HepG2 (cell line): ENCODE measurements at regions not wholly inside any gene's neighbourhood (a gene's known extent, or its start where the extent isn't known, plus 50 kb on each side); places are given as distances from the start of the nearest gene placed in this dataset.

Experiments
- ATAC-seq: fragments of 200-7000 bp; cut with Tn5 transposase; 3 replicates; pipeline ENCODE4 v1.9.1; 2020; ENCODE audit warnings: mild to moderate bottlenecking, moderate library complexity
- BruUV-seq: library from RNA; stranded (reverse); fragments of 400-500 nt; replicated peaks from 2 replicates; lab custom pipeline; 2021; lab: Mats Ljungman, UMichigan
- CTCF ChIA-PET: fragments of 300-600 bp; formaldehyde crosslinking; extraction: SDS; loops from one replicate; lab custom pipeline; 2021; ENCODE audit warnings: low total read pairs, inconsistent platforms, low intra/inter-chr PET ratio; lab: Yijun Ruan, JAX
- POLR2A ChIA-PET: fragments of 350-600 bp; sonication (Branson Sonifier 250); formaldehyde crosslinking; loops from one replicate; lab custom pipeline; 2020; ENCODE audit warnings: antibody characterized with exemption, inconsistent platforms; lab: Yijun Ruan, JAX
- DNase-seq: peaks from one replicate; pipeline ENCODE4 v3.0.0-alpha.2; 2015; ENCODE audit warnings: low spot score
- FAIRE-seq: peaks from 3 replicates; lab custom pipeline; 2011; peaks lifted over from hg19 to GRCh38; lab: Jason Lieb, UNC
- H2AFZ ChIP-seq: one replicate; pipeline ENCODE4 v1.6.1; 2011; ENCODE audit warnings: low read length, inconsistent platforms
- H3K27ac ChIP-seq: fragments of 300-600 bp; 3 replicates; pipeline ENCODE4 v1.8.0; 2011; ENCODE audit warnings: mixed run types, mild to moderate bottlenecking, mixed read lengths, low read length, inconsistent platforms; ENCODE audit not compliant: insufficient read depth; ENCODE audit errors: extremely low read length
- H3K27me3 ChIP-seq, 2 experiments: fragments of 200-600 bp in 1 of 2; 2 replicates in 1 of 2; 3 replicates in 1 of 2; pipeline versions ENCODE4 v1.6.0 to v1.8.0; 2011; ENCODE audit warnings: low read length in 2 of 2, mild to moderate bottlenecking in 2 of 2, moderate library complexity in 2 of 2, inconsistent platforms in 1 of 2; ENCODE audit not compliant: insufficient read depth in 2 of 2, control insufficient read depth in 1 of 2
- H3K36me3 ChIP-seq, 2 experiments: fragments of 200-600 bp in 1 of 2; replicated peaks in 1 of 2; 2 replicates in 1 of 2; 3 replicates in 1 of 2; pipeline versions ENCODE4 v1.5.1 to v1.8.0; 2011; ENCODE audit warnings: low read length in 2 of 2, inconsistent platforms in 1 of 2; ENCODE audit not compliant: insufficient read depth in 2 of 2, control insufficient read depth in 1 of 2
- H3K4me1 ChIP-seq: 2 replicates; pipeline ENCODE4 v1.5.1; 2012; ENCODE audit warnings: low read length, inconsistent platforms; ENCODE audit not compliant: insufficient read depth
- H3K4me2 ChIP-seq: 2 replicates; pipeline ENCODE4 v1.6.0; 2011; ENCODE audit warnings: low read depth, low read length, inconsistent platforms
- H3K4me3 ChIP-seq, 3 experiments: fragments of 200-600 bp in 1 of 3; sonication (generic), shearing (Covaris generic) in 1 of 3; replicated peaks in 1 of 3; 2 replicates each; pipeline ENCODE4 v1.5.1; 2011 to 2016; ENCODE audit warnings: low read length in 3 of 3, inconsistent platforms in 2 of 3, low read depth in 2 of 3, mild to moderate bottlenecking in 2 of 3, control low read depth in 1 of 3, mixed read lengths in 1 of 3; ENCODE audit not compliant: insufficient read depth in 1 of 3
- H3K79me2 ChIP-seq: one replicate; pipeline ENCODE4 v1.6.1; 2011; ENCODE audit warnings: low read length, inconsistent platforms; ENCODE audit not compliant: insufficient read depth
- H3K9ac ChIP-seq: 2 replicates; pipeline ENCODE4 v1.6.0; 2011; ENCODE audit warnings: mild to moderate bottlenecking, low read depth, low read length, inconsistent platforms; ENCODE audit not compliant: insufficient read depth
- H3K9me3 ChIP-seq: 2 replicates; pipeline ENCODE4 v1.5.1; 2012; ENCODE audit warnings: mild to moderate bottlenecking, low read length
- H4K20me1 ChIP-seq: 2 replicates; pipeline ENCODE4 v1.6.0; 2011; ENCODE audit warnings: inconsistent platforms, mild to moderate bottlenecking, low read length, moderate library complexity; ENCODE audit not compliant: insufficient read depth
- AGO2 ChIP-seq: fragments of 200-400 bp; formaldehyde crosslinking; optimal IDR thresholded peaks from 2 replicates; pipeline ENCODE3; 2017; ENCODE audit warnings: mild to moderate bottlenecking, low read depth, low read length, moderate library complexity
- EZH2 ChIP-seq: conservative IDR thresholded peaks from 2 replicates; pipeline ENCODE4 v1.6.1; 2012; ENCODE audit warnings: mild to moderate bottlenecking, low read depth, low read length, moderate library complexity
- KLF15 ChIP-seq: sonication (generic); formaldehyde crosslinking; IDR thresholded peaks from 2 replicates; pipeline ENCODE4 v1.8.1; 2023; ENCODE audit warnings: borderline replicate concordance, mild to moderate bottlenecking, inconsistent platforms, missing genetic modification reagents, mixed read lengths
- MIXL1 ChIP-seq: IDR thresholded peaks from 2 replicates; pipeline ENCODE4 v1.6.1; 2016
- NCOA5 ChIP-seq: sonication (generic); formaldehyde crosslinking; IDR thresholded peaks from 2 replicates; pipeline ENCODE4 v1.4.0; 2020; ENCODE audit warnings: missing genetic modification reagents
- ONECUT2 ChIP-seq: sonication (generic); formaldehyde crosslinking; IDR thresholded peaks from 2 replicates; pipeline ENCODE4 v1.4.0; 2020; ENCODE audit warnings: missing genetic modification reagents
- RBFOX2 ChIP-seq: fragments of 200-400 bp; formaldehyde crosslinking; IDR thresholded peaks from 2 replicates; pipeline ENCODE4 v1.6.1; 2017; ENCODE audit warnings: low read depth, mild to moderate bottlenecking, low read length
- SMC3 ChIP-seq: IDR thresholded peaks from 2 replicates; pipeline ENCODE4 v1.6.1; 2011; ENCODE audit warnings: low read length, improper control_type of control experiment
- ZBTB8A ChIP-seq: sonication (generic); formaldehyde crosslinking; IDR thresholded peaks from 2 replicates; pipeline ENCODE4 v1.4.0; 2020; ENCODE audit warnings: mild to moderate bottlenecking, low read depth, missing genetic modification reagents, borderline replicate concordance
- ZFP62 ChIP-seq: sonication (generic); formaldehyde crosslinking; IDR thresholded peaks from 2 replicates; pipeline ENCODE4 v1.4.0; 2020; ENCODE audit warnings: missing genetic modification reagents
- ZNF251 ChIP-seq: sonication (generic); formaldehyde crosslinking; IDR thresholded peaks from 2 replicates; pipeline ENCODE4 v1.9.0; 2021; ENCODE audit warnings: mild to moderate bottlenecking, missing genetic modification reagents
- ZNF652 ChIP-seq: IDR thresholded peaks from 2 replicates; pipeline ENCODE4 v1.6.1; 2016; ENCODE audit warnings: low read depth, borderline replicate concordance
- WGBS: methylation state at CpG from one replicate; pipeline ENCODE4 v1.1.6; 2017; ENCODE audit warnings: low lambda C conversion rate; 5-methylcytosine and 5-hydroxymethylcytosine counted together
- in situ Hi-C: cut with HindIII; loops from 2 replicates; pipeline ENCODE4 v1.10.0; 2017; ENCODE audit warnings: low pct_unique_long_range_greater_than_20kb; ENCODE audit not compliant: extremely low pct_ligation_motif_present
- intact Hi-C: fragments of 100-400 bp; cut with micrococcal nuclease; formaldehyde crosslinking; loops from one replicate; pipeline ENCODE4 v1.10.0; 2022; ENCODE audit not compliant: unreplicated experiment
- TF ChIP-seq, protein P1 (sequence below): sonication (generic); formaldehyde crosslinking; IDR thresholded peaks from 2 replicates; pipeline ENCODE4 v1.5.1; 2020; ENCODE audit warnings: missing genetic modification reagents, mild to moderate bottlenecking, borderline replicate concordance
- TF ChIP-seq, protein P2 (sequence below): sonication (generic); formaldehyde crosslinking; IDR thresholded peaks from 2 replicates; pipeline ENCODE4 v1.8.0; 2022; ENCODE audit warnings: mild to moderate bottlenecking, missing genetic modification reagents
- TF ChIP-seq, protein P3 (sequence below): sonication (generic); formaldehyde crosslinking; IDR thresholded peaks from 2 replicates; pipeline ENCODE4 v1.5.0; 2020; ENCODE audit warnings: mild to moderate bottlenecking, missing genetic modification reagents
- TF ChIP-seq, protein P4 (sequence below): IDR thresholded peaks from 2 replicates; pipeline ENCODE4 v1.6.1; 2016; ENCODE audit warnings: missing biosample characterization, missing genetic modification reagents, low read depth
- TF ChIP-seq, protein P5 (sequence below): IDR thresholded peaks from 2 replicates; pipeline ENCODE4 v1.6.1; 2016
- TF ChIP-seq, protein P6 (sequence below): sonication (generic); formaldehyde crosslinking; IDR thresholded peaks from 2 replicates; pipeline ENCODE4 v1.4.0; 2020; ENCODE audit warnings: missing genetic modification reagents

DNA sequence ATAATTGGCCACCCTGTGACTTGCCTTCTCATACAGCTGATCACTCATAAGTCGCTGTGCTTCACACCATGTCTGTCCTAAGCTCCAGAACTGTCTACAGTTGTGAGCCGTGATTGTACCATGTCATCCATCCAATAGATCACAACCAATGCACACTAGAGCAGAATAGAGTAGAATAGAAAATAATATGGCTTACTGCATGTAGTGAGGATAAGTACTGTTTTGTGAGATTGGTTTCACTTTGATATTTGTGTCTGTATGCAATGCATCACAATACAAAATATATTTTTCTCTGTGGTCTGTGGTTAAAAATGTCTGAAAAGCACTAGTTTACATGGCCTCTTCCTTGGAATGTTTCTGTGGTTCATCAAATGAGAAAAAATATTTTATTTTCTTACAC lies 237.6 kb upstream of the PRKD1 start:
- no peak overlapping the region for H3K4me3 ChIP-seq
- ChIA-PET POLR2A (no interaction called here), CTCF (no interaction called here)
- no peaks in the 10 kb centered on the region for H3K27me3 ChIP-seq
- in situ Hi-C loops (no loop called here), intact Hi-C loops (no loop called here)
- DNase-seq (no peak), FAIRE-seq (no peak), ATAC-seq (no peak)
- 0% methylated on average over 2 of the region's 2 CpGs for WGBS
- no TSS peak for BruUV-seq
- peaks cover 96% of the 10 kb centered on the region for H3K9me3 ChIP-seq
- no peak overlapping the region for H3K27ac ChIP-seq
- H3K79me2 ChIP-seq, result no peaks in the 10 kb centered on the region
- H4K20me1 ChIP-seq, result no peaks in the 10 kb centered on the region
- no peak overlapping the region for H3K4me2 ChIP-seq
- H3K36me3 ChIP-seq, result no peaks in the 10 kb centered on the region
- no peak overlapping the region for H2AFZ ChIP-seq
- no peaks in the 10 kb centered on the region for H3K4me1 ChIP-seq
- H3K9ac ChIP-seq, result no peak overlapping the region
- TF ChIP-seq, protein P1, sequence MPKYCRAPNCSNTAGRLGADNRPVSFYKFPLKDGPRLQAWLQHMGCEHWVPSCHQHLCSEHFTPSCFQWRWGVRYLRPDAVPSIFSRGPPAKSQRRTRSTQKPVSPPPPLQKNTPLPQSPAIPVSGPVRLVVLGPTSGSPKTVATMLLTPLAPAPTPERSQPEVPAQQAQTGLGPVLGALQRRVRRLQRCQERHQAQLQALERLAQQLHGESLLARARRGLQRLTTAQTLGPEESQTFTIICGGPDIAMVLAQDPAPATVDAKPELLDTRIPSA, result no peak
- TF ChIP-seq KLF15 (no peak), ONECUT2 (CRISPR knock-in tag) (no peak), ZBTB8A (CRISPR knock-in tag) (no peak), SMC3 (no peak), ZNF251 (CRISPR knock-in tag) (no peak), MIXL1 (CRISPR knock-in tag) (no peak), ZFP62 (CRISPR knock-in tag) (no peak), EZH2 (no peak), ZNF652 (CRISPR knock-in tag) (no peak), RBFOX2 (no peak), AGO2 (no peak), NCOA5 (CRISPR knock-in tag) (no peak)
- TF ChIP-seq, protein P2, sequence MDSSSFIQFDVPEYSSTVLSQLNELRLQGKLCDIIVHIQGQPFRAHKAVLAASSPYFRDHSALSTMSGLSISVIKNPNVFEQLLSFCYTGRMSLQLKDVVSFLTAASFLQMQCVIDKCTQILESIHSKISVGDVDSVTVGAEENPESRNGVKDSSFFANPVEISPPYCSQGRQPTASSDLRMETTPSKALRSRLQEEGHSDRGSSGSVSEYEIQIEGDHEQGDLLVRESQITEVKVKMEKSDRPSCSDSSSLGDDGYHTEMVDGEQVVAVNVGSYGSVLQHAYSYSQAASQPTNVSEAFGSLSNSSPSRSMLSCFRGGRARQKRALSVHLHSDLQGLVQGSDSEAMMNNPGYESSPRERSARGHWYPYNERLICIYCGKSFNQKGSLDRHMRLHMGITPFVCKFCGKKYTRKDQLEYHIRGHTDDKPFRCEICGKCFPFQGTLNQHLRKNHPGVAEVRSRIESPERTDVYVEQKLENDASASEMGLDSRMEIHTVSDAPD (CRISPR knock-in tag), result no peak
- TF ChIP-seq, protein P3, sequence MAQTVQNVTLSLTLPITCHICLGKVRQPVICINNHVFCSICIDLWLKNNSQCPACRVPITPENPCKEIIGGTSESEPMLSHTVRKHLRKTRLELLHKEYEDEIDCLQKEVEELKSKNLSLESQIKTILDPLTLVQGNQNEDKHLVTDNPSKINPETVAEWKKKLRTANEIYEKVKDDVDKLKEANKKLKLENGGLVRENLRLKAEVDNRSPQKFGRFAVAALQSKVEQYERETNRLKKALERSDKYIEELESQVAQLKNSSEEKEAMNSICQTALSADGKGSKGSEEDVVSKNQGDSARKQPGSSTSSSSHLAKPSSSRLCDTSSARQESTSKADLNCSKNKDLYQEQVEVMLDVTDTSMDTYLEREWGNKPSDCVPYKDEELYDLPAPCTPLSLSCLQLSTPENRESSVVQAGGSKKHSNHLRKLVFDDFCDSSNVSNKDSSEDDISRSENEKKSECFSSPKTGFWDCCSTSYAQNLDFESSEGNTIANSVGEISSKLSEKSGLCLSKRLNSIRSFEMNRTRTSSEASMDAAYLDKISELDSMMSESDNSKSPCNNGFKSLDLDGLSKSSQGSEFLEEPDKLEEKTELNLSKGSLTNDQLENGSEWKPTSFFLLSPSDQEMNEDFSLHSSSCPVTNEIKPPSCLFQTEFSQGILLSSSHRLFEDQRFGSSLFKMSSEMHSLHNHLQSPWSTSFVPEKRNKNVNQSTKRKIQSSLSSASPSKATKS (CRISPR knock-in tag), result no peak
- TF ChIP-seq, protein P4, sequence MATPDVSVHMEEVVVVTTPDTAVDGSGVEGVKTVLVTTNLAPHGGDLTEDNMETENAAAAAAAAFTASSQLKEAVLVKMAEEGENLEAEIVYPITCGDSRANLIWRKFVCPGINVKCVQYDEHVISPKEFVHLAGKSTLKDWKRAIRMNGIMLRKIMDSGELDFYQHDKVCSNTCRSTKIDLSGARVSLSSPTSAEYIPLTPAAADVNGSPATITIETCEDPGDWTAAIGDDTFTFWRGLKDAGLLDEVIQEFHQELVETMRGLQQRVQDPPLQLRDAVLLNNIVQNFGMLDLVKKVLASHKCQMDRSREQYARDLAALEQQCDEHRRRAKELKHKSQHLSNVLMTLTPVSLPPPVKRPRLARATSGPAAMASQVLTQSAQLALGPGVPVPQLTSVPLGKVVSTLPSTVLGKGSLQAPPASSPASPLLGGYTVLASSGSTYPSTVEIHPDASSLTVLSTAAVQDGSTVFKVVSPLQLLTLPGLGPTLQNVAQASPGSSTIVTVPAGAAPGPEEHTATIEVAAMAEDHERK, result no peak
- TF ChIP-seq, protein P5, sequence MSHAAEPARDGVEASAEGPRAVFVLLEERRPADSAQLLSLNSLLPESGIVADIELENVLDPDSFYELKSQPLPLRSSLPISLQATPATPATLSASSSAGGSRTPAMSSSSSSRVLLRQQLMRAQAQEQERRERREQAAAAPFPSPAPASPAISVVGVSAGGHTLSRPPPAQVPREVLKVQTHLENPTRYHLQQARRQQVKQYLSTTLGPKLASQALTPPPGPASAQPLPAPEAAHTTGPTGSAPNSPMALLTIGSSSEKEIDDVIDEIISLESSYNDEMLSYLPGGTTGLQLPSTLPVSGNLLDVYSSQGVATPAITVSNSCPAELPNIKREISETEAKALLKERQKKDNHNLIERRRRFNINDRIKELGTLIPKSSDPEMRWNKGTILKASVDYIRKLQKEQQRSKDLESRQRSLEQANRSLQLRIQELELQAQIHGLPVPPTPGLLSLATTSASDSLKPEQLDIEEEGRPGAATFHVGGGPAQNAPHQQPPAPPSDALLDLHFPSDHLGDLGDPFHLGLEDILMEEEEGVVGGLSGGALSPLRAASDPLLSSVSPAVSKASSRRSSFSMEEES (CRISPR knock-in tag), result no peak
- TF ChIP-seq, protein P6, sequence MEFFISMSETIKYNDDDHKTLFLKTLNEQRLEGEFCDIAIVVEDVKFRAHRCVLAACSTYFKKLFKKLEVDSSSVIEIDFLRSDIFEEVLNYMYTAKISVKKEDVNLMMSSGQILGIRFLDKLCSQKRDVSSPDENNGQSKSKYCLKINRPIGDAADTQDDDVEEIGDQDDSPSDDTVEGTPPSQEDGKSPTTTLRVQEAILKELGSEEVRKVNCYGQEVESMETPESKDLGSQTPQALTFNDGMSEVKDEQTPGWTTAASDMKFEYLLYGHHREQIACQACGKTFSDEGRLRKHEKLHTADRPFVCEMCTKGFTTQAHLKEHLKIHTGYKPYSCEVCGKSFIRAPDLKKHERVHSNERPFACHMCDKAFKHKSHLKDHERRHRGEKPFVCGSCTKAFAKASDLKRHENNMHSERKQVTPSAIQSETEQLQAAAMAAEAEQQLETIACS (CRISPR knock-in tag), result no peak
